ENCODE measurements at regions not wholly inside any gene's neighbourhood (a gene's known extent, or its start where the extent isn't known, plus 50 kb on each side); places are given as distances from the start of the nearest gene placed in this dataset.

GRCh38 chr20:56998438-56998837 is 268.0 kb downstream of the BMP7 start:
- TF ChIP-seq YY1 (IDR thresholded peaks at IDR 0.05; ENCODE audit: low read depth) (no peak), CEBPB (IDR thresholded peaks at IDR 0.05) (no peak), TCF12 (IDR thresholded peaks at IDR 0.05; ENCODE audit: low read depth) (no peak), NFIC (IDR thresholded peaks at IDR 0.05) (no peak), CREB1 (IDR thresholded peaks at IDR 0.05; ENCODE audit: low read depth) (no peak), TAF1 (IDR thresholded peaks at IDR 0.05; ENCODE audit: low read depth) (no peak), EP300 (IDR thresholded peaks at IDR 0.05; ENCODE audit: borderline replicate concordance) (no peak), RAD21 (IDR thresholded peaks at IDR 0.05; ENCODE audit: low read depth) (no peak), REST (IDR thresholded peaks at IDR 0.05; ENCODE audit: low read depth) (no peak), ZBTB7A (IDR thresholded peaks at IDR 0.05; ENCODE audit: low read depth) (no peak), TEAD4 (IDR thresholded peaks at IDR 0.05) (no peak), FOXM1 (IDR thresholded peaks at IDR 0.05; ENCODE audit: borderline replicate concordance, low read depth) (no peak), EGR1 (IDR thresholded peaks at IDR 0.05) (no peak)
- TF ChIP-seq, protein P1, sequence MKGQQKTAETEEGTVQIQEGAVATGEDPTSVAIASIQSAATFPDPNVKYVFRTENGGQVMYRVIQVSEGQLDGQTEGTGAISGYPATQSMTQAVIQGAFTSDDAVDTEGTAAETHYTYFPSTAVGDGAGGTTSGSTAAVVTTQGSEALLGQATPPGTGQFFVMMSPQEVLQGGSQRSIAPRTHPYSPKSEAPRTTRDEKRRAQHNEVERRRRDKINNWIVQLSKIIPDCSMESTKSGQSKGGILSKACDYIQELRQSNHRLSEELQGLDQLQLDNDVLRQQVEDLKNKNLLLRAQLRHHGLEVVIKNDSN (IDR thresholded peaks at IDR 0.05) = no peak
- TF ChIP-seq, protein P2, sequence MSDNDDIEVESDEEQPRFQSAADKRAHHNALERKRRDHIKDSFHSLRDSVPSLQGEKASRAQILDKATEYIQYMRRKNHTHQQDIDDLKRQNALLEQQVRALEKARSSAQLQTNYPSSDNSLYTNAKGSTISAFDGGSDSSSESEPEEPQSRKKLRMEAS (IDR thresholded peaks at IDR 0.05) = no peak

DNA sequence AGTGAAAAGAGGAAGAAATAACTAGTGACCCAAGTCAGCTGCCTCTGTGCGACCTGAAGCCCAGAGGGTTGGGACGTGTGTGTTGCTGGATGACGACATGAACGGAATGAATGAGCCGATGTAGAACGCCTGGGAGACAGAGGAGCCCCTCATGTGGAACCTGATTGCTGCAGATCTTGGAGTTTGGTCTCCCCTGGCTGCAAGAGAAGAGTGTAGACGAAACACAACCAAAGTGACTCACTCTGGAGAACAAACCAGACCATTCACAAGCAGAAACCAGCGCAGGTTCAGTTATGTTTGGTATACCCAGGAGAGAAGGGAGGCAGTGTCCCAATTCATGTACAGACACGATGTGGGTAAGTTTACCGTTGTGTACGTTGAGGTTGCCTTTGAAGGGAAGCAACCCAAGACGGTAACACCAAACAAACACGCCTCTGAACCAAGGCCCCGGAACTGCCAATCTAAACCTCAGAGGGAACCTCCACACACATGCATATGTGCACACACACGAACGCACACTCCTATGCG is 265.9 kb downstream of the BMP7 start:
- TF ChIP-seq YY1 (IDR thresholded peaks at IDR 0.05; ENCODE audit: low read depth) (no peak), ZBTB7A (IDR thresholded peaks at IDR 0.05; ENCODE audit: low read depth) (no peak), CREB1 (IDR thresholded peaks at IDR 0.05; ENCODE audit: low read depth) (no peak), TEAD4 (IDR thresholded peaks at IDR 0.05) (no peak), EP300 (IDR thresholded peaks at IDR 0.05; ENCODE audit: borderline replicate concordance) (no peak), NFIC (IDR thresholded peaks at IDR 0.05) (no peak), REST (IDR thresholded peaks at IDR 0.05; ENCODE audit: low read depth) (no peak), RAD21 (IDR thresholded peaks at IDR 0.05; ENCODE audit: low read depth) (no peak)
- TF ChIP-seq, protein P2 (IDR thresholded peaks at IDR 0.05) = no peak

DNA sequence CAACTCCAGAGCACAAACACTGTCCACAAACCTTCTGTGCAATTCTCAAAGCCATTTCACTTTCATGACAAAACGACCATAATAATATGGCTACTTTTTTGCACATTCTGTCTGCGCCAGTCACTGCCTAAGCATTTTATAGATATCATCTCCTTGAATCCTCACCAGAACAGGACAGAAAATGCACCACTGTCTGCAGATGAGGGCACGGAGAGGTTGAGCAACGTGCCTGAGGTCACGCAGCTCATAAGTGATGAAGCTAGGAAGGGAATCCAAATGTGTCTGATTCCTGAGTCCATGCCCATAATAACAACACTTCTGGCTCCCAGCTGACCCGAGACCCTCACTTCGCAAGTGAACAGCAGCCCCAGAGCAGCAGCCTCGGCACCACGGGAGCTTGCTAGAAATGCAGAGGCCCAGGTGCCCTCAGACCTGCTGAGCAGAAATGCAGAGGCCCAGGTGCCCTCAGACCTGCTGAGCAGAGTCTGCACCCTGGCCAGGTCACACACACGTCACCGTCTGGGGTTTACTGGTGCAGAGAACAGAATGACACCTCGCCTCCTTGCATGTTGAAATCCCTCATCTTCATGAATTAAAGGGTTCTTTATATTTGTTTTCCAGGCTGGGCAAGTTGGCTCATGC is 265.2 kb downstream of the BMP7 start:
- no peak for TF ChIP-seq TCF12 (IDR thresholded peaks at IDR 0.05; ENCODE audit: low read depth)

DNA sequence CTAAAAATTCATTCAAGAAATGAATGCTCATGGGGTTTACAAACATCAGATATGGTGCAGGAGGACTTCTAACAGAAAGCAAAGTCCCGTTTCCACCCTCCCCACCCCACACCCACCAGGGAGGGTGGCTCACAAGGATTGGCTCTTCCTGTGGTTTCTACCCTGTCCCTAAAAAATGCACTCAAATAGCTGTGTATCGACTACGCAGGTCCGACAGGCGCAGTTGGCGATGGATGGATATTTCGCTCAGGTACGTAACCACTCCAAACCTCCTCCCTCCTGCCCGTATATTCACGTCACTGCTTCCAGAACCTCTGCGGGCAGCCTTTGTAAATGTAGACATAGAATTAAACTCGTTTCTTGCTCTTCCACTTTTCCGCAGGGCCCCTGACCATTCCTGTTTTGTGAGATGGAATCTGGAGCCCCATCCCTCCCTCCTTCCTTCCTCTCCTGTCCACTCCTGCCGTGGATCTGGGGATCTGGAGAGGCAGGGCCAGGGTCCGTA is 264.3 kb downstream of the BMP7 start:
- TF ChIP-seq REST (IDR thresholded peaks at IDR 0.05; ENCODE audit: low read depth) = no peak
- TF ChIP-seq ZBTB7A (IDR thresholded peaks at IDR 0.05; ENCODE audit: low read depth) = no peak
- no peak for TF ChIP-seq EP300 (IDR thresholded peaks at IDR 0.05; ENCODE audit: borderline replicate concordance)
- no peak for TF ChIP-seq RAD21 (IDR thresholded peaks at IDR 0.05; ENCODE audit: low read depth)
- TF ChIP-seq, protein P2 (IDR thresholded peaks at IDR 0.05) = no peak
- TF ChIP-seq FOXM1 (IDR thresholded peaks at IDR 0.05; ENCODE audit: borderline replicate concordance, low read depth) = no peak
- no peak for TF ChIP-seq TEAD4 (IDR thresholded peaks at IDR 0.05)
- no peak for TF ChIP-seq CREB1 (IDR thresholded peaks at IDR 0.05; ENCODE audit: low read depth)
- TF ChIP-seq, protein P1 (IDR thresholded peaks at IDR 0.05) = no peak
- no peak for TF ChIP-seq EGR1 (IDR thresholded peaks at IDR 0.05)
- TF ChIP-seq TAF1 (IDR thresholded peaks at IDR 0.05; ENCODE audit: low read depth) = no peak
- no peak for TF ChIP-seq CEBPB (IDR thresholded peaks at IDR 0.05)
- no peak for TF ChIP-seq YY1 (IDR thresholded peaks at IDR 0.05; ENCODE audit: low read depth)
- no peak for TF ChIP-seq TCF12 (IDR thresholded peaks at IDR 0.05; ENCODE audit: low read depth)
- TF ChIP-seq NFIC (IDR thresholded peaks at IDR 0.05) = no peak

Measured in Ishikawa (cell line).